ENCODE measurements at regions not wholly inside any gene's neighbourhood (a gene's known extent, or its start where the extent isn't known, plus 50 kb on each side); places are given as distances from the start of the nearest gene placed in this dataset.

GRCh38 chr5:108436696-108437095 lies 54.8 kb upstream of the FBXL17 start:
- no peak for DNase-seq

DNA sequence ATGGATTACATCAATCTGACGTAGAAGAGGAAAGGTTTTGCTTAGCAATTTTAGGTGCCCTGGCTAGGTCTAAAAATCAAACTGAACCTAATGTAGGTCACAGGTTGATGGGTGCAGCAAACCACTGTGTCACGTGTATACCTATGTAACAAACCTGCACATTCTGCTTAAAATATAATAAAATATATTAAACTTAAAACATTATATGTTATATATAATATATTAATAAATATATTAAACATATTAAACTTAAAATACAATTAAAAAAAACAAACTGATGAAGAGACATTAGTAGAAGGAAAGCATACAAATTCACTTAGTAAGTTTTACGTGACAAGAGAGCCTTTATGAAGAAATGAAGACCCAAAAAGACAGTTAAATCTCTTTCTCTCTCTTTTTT lies 51.7 kb upstream of the FBXL17 start:
- no peak for DNase-seq

DNA sequence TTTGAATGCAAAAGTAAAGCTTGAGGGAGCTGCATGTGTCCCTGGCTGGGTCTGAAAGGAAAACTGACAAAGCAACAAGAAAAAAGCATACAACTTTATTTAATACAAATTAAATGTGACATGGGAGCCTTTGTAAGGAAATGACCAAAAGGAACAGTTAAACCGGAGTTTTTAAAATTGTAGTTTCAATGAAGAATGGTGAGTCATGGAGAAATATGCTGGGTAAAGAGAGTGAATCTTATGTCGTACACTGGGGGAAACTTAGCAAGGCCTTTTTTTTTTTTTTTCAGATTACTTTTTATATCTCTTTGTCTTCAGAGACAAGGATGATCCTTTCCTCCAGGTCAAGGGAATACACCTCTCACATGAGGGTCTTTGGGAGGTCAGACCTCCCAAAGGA lies 50.1 kb upstream of the FBXL17 start:
- no peak for DNase-seq
